AG04450 (cell line): ENCODE measurements at regions not wholly inside any gene's neighbourhood (a gene's known extent, or its start where the extent isn't known, plus 50 kb on each side); places are given as distances from the start of the nearest gene placed in this dataset.

Source experiments
- CTCF ChIA-PET: fragments of 300-600, 350-600 bp; formaldehyde crosslinking; extraction: SDS; loops from one replicate; lab custom pipeline; 2022; ENCODE audit warnings: antibody characterized with exemption, inconsistent platforms; lab: Charles Lee
- POLR2A ChIA-PET: fragments of 350-600 bp; formaldehyde crosslinking; extraction: SDS; loops from one replicate; lab custom pipeline; 2021; ENCODE audit warnings: antibody characterized with exemption, inconsistent platforms; lab: Yijun Ruan, JAX
- DNase-seq: peaks from one replicate; pipeline ENCODE4 v3.0.0-alpha.2; 2011; ENCODE audit warnings: low read depth, low spot score
- H3K27ac ChIP-seq: one replicate; pipeline ENCODE4 v1.5.1; 2012; ENCODE audit warnings: low read depth, low read length, control low read depth
- H3K27me3 ChIP-seq: one replicate; pipeline ENCODE4 v1.6.0; 2012; ENCODE audit warnings: low read length; ENCODE audit not compliant: control insufficient read depth, insufficient read depth
- H3K4me3 ChIP-seq: 2 replicates; pipeline ENCODE4 v1.5.1; 2011; ENCODE audit warnings: mild to moderate bottlenecking, low read depth, low read length, control low read depth
- H3K9me3 ChIP-seq: 2 replicates; pipeline ENCODE4 v1.5.1; 2012; ENCODE audit warnings: low read length; ENCODE audit not compliant: control insufficient read depth, insufficient read depth
- TF ChIP-seq, protein P1 (sequence below): IDR thresholded peaks from 2 replicates; pipeline ENCODE4 v1.5.1; 2011; ENCODE audit warnings: low read depth, low read length, control low read depth, inconsistent platforms

- DNase-seq = no peak
- ChIA-PET CTCF (no interaction called here), POLR2A (no interaction called here)
- H3K27me3 ChIP-seq = no peaks in the 10 kb centered on the region
- peaks cover 30% of the 10 kb centered on the region for H3K9me3 ChIP-seq
- no peak overlapping the region for H3K4me3 ChIP-seq
- TF ChIP-seq, protein P1, sequence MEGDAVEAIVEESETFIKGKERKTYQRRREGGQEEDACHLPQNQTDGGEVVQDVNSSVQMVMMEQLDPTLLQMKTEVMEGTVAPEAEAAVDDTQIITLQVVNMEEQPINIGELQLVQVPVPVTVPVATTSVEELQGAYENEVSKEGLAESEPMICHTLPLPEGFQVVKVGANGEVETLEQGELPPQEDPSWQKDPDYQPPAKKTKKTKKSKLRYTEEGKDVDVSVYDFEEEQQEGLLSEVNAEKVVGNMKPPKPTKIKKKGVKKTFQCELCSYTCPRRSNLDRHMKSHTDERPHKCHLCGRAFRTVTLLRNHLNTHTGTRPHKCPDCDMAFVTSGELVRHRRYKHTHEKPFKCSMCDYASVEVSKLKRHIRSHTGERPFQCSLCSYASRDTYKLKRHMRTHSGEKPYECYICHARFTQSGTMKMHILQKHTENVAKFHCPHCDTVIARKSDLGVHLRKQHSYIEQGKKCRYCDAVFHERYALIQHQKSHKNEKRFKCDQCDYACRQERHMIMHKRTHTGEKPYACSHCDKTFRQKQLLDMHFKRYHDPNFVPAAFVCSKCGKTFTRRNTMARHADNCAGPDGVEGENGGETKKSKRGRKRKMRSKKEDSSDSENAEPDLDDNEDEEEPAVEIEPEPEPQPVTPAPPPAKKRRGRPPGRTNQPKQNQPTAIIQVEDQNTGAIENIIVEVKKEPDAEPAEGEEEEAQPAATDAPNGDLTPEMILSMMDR = no peak
- no peak overlapping the region for H3K27ac ChIP-seq
These were observed 52.7 kb upstream of the CADM2 start for GRCh38 chr3:84906065-84906464.
